HG03378 (cell line): ENCODE measurements at regions not wholly inside any gene's neighbourhood (a gene's known extent, or its start where the extent isn't known, plus 50 kb on each side); places are given as distances from the start of the nearest gene placed in this dataset.

Experiments
- ATAC-seq: cut with Tn5 transposase; IDR thresholded peaks from one replicate; pipeline ENCODE4 v1.9.1; 2021; ENCODE audit warnings: mild to moderate bottlenecking, moderate library complexity; ENCODE audit not compliant: unreplicated experiment

GRCh38 chr21:27695246-27695645 is 728.4 kb upstream of the ADAMTS5 start:
- no peak for ATAC-seq

DNA sequence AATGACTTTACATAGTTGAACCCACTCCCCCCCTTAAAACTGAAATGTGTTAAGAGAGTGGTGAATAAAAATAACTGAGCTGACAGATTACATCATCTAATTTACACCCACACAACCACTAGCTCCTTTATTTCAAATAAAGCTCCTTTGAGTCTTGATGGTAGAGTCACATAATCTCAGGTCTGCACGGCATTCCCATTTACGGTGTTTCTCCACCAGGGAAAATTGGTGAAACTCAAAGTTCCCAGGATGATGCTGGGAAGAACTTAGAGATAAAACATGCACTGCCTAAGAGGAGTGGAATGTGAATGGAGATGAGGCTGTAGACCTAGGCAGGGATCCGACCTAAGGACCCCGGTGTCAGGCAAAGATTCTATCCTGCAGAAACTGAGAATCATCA is 727.8 kb upstream of the ADAMTS5 start:
- ATAC-seq = no peak

DNA sequence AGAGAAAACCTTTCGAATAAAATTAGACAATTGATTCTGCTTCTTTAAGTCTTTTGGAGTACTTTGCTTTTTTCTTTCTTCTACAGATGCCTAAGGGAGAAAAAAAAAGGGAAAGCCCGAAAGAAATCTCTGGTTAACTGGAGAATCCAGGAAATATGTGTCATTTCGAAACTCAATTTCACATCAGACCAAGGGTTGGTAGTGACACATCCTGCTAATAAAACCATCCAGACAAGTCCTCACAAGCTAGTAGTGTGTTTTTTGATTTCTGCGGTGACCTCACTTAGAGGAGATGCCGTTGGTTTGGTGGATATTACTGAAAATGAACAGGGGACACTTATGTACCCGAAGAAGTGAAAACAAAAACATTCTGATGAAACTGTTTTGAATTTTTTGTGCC is 726.5 kb upstream of the ADAMTS5 start:
- ATAC-seq = no peak

GRCh38 chr21:27691516-27691915 is 724.6 kb upstream of the ADAMTS5 start:
- no peak for ATAC-seq

DNA sequence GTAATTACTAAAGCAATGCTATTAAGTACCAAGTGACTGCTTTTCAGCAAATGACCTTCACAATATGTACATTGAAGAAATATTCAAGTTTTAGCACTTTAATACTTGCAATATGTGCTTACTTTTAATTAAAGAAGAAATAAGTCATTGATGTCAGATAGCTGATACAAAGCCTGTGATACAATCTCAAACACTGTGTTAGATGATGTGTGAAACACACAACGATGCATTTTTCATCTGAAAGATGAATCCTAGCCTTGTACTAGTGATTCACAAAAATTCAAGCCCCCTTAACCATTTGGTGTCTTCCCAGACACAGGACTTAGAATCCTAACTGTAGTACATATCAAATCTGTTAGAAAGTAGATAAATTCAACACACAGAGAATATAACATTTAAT is 724.1 kb upstream of the ADAMTS5 start:
- ATAC-seq = no peak

DNA sequence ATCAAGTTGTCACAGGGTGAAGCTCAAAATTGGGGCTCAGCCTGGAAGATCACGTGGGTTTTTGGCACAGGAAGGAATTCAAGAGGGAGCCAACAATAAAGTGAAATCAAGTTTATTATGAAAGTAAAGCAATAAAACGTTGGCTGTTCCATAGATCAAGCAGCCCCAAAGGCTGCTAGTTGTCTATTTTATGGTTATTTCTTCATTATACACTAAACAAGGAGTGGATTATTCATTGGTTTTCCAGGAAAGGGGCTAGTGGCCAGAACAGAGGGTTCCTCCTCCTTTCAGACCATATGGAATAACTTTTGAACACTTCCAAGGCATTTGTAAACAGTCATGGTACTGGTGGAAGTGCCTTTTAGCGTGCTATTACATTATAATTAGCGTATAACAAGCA is 723.5 kb upstream of the ADAMTS5 start:
- no peak for ATAC-seq

GRCh38 chr21:27688773-27689172 is 721.9 kb upstream of the ADAMTS5 start:
- no peak for ATAC-seq

GRCh38 chr21:27683292-27683691 is 716.4 kb upstream of the ADAMTS5 start:
- no peak for ATAC-seq

DNA sequence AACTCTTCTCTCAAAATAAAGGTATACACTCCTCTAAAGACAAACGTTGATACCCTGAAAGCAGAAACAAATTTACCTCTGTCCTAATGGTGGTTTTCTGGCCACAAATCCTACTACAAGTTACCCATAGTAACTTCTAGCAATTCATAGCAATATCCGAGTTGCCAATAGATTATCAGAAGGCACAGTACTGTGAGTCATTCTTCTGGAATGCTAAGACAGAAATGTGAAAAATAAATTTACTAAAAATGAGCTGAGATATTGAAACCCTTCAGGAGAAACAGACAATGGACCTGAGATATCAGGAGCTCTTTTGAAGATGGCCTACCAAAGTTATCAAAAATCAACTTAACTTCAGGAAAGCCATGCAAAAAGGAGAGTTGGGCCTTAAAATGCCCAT is 715.0 kb upstream of the ADAMTS5 start:
- ATAC-seq = no peak

DNA sequence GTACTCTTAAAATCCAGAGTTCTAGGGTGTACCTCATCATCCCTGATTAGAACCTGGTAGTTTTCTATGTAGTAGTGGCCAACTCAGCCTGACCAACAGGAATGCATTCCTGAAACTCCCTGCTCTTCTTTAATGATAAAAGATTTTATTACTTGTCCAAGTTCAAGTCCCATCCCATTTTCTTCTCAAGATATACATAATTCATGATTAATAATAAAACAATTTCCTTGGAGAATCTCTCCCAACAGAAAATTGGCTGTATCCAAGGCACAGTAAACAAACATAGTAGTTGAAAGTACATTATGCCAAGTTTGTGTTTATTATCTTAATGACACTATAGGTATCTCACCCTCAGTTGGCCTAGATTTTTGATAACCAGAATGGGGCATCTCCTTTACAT is 714.1 kb upstream of the ADAMTS5 start:
- ATAC-seq = no peak

GRCh38 chr21:27680181-27680580 is 713.3 kb upstream of the ADAMTS5 start:
- no peak for ATAC-seq

GRCh38 chr21:27678511-27678910 is 711.6 kb upstream of the ADAMTS5 start:
- ATAC-seq = no peak

DNA sequence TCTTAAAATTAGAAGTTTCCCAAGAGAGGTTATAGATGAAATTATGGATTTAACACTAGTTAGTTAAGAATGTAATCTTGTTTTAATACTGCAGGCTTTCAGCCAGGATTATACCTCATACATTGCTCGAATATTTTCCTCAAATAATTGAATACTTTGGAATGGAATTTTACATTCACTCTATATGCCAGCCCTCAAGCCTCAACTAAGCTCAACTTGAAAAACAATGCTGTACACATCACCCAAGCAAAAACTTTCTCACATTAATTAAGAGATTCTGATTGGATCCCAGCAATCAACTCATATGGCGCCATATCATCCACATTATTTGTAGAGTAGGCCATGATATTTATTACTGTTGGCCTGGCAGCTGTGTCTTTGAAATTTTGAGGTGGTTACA is 710.7 kb upstream of the ADAMTS5 start:
- no peak for ATAC-seq

- ATAC-seq = no peak
Measured at GRCh38 chr21:27675306-27675705, 708.4 kb upstream of the ADAMTS5 start.

GRCh38 chr21:27674041-27674615 is 707.2 kb upstream of the ADAMTS5 start:
- no peak for ATAC-seq

- no peak for ATAC-seq
Measured at GRCh38 chr21:27673581-27673980, 706.7 kb upstream of the ADAMTS5 start.

GRCh38 chr21:27671207-27671606 is 704.3 kb upstream of the ADAMTS5 start:
- no peak for ATAC-seq

DNA sequence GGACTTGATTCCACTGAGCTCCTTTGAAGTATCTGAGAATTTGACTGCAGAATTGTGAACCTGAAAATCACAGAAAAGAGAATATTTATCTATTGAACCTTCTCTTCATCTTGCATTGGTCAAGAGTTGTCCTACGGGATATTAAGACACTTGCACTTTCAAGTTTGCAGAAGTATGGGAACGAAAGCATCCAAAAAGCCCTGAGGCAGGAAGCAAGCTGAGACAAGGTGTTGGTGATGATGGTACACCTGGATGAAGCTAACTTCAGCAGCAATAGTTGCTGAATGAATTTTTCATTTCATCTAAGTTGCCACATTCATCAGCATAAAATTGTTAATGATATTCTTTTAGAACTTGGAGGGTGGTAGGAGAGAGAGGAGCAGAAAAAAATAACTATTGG is 686.6 kb upstream of the ADAMTS5 start:
- ATAC-seq = no peak

DNA sequence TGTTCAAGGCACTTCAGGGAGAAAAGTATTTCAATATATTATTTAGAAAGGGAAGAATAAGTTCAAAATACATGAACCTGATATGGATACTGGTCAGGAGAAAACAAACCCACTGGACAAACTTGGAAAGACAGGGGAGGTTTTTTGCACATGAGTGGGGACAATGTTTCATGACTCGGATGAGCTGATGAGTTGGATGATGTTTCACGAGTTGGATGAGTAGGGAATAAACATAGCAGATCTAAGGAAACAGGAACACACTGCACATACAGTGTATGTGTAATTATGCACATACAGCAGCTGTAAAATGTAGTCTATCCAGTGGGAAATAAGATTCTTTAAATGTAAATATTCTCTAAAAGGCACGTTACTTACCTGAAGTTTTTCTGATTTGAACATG is 682.9 kb upstream of the ADAMTS5 start:
- ATAC-seq = no peak

- ATAC-seq = no peak
Measured at GRCh38 chr21:27649323-27649722, 682.4 kb upstream of the ADAMTS5 start.

- no peak for ATAC-seq
Measured at GRCh38 chr21:27648560-27648959, 681.7 kb upstream of the ADAMTS5 start.

DNA sequence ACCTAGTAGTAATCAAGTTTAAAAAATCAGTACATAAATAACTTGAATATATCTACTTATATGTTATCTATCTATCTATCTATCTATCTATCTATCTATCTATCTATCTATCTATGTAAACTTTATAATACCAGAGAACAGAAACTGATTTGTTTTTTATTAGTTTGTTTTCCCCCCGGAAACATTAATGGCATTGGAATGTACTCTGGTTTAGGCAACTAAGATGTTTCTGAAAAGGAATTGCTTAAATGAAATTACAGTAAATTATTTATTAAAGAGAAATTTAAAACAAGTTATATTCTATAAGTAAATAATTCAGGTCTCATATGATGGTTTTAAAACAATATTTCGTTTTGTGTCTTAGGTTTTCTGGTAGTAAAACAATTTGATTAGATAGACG is 681.0 kb upstream of the ADAMTS5 start:
- ATAC-seq = no peak

GRCh38 chr21:27647401-27647800 is 680.5 kb upstream of the ADAMTS5 start:
- no peak for ATAC-seq

GRCh38 chr21:27646691-27647090 is 679.8 kb upstream of the ADAMTS5 start:
- no peak for ATAC-seq
